CD4-positive, alpha-beta T cell (primary cell): ENCODE measurements at regions not wholly inside any gene's neighbourhood (a gene's known extent, or its start where the extent isn't known, plus 50 kb on each side); places are given as distances from the start of the nearest gene placed in this dataset.

Source experiments
- ATAC-seq: fragments of 200-7000 bp; cut with Tn5 transposase; one replicate; pipeline ENCODE4 v1.10.0; 2022; ENCODE audit warnings: mild to moderate bottlenecking; ENCODE audit not compliant: poor library complexity
- CTCF ChIA-PET: fragments of 350-600 bp; sonication (Branson Sonifier 250); formaldehyde crosslinking; loops from one replicate; lab custom pipeline; 2021; ENCODE audit warnings: antibody characterized with exemption, inconsistent platforms; lab: Charles Lee
- POLR2A ChIA-PET: fragments of 350-600 bp; sonication (Branson Sonifier 250); formaldehyde crosslinking; loops from one replicate; lab custom pipeline; 2021; ENCODE audit warnings: antibody characterized with exemption, inconsistent platforms; lab: Charles Lee
- DNase-seq, 14 experiments: peaks; one replicate each; pipeline ENCODE4 v3.0.0-alpha.2; 2013 to 2020; ENCODE audit warnings: mixed read lengths in 2 of 14
- H3K27ac ChIP-seq, 2 donors: one replicate each; pipeline versions ENCODE4 v1.5.1 to v1.7.0; 2013; ENCODE audit warnings: low read length in 2 of 2, low read depth in 1 of 2, mild to moderate bottlenecking in 1 of 2
- H3K27me3 ChIP-seq, 2 experiments: 1 replicate in 1 of 2; 2 replicates in 1 of 2; pipeline versions ENCODE4 v1.6.1 to v1.7.0; 2013; ENCODE audit warnings: low read length in 2 of 2, control low read depth in 1 of 2, mild to moderate bottlenecking in 1 of 2, moderate library complexity in 1 of 2; ENCODE audit not compliant: insufficient read depth in 2 of 2, control insufficient read depth in 1 of 2
- H3K36me3 ChIP-seq: one replicate; pipeline ENCODE4 v1.6.1; 2013; ENCODE audit warnings: low read length, control low read depth; ENCODE audit not compliant: insufficient read depth
- H3K4me1 ChIP-seq: one replicate; pipeline ENCODE4 v1.6.1; 2013; ENCODE audit warnings: low read length, control low read depth; ENCODE audit not compliant: insufficient read depth
- H3K4me3 ChIP-seq: one replicate; pipeline ENCODE4 v1.5.1; 2013; ENCODE audit warnings: mild to moderate bottlenecking, low read length, moderate library complexity
- H3K9me3 ChIP-seq, 2 experiments: 1 replicate in 1 of 2; 2 replicates in 1 of 2; pipeline versions ENCODE4 v1.6.1 to v1.7.0; 2013; ENCODE audit warnings: low read length in 2 of 2, mild to moderate bottlenecking in 2 of 2, control low read depth in 1 of 2, moderate library complexity in 1 of 2; ENCODE audit not compliant: control insufficient read depth in 1 of 2, insufficient read depth in 1 of 2
- H3K27ac Mint-ChIP-seq: one replicate; pipeline ENCODE4 v1.8.0; 2020; ENCODE audit warnings: mixed read lengths
- H3K27me3 Mint-ChIP-seq: one replicate; pipeline ENCODE4 v1.8.0; 2021; ENCODE audit warnings: mixed read lengths
- H3K36me3 Mint-ChIP-seq: one replicate; pipeline ENCODE4 v1.8.0; 2021; ENCODE audit warnings: low read depth, mixed read lengths
- H3K4me1 Mint-ChIP-seq: one replicate; pipeline ENCODE4 v1.8.0; 2021; ENCODE audit warnings: low read depth, mixed read lengths
- H3K4me3 Mint-ChIP-seq: one replicate; pipeline ENCODE4 v1.8.0; 2020; ENCODE audit warnings: mild to moderate bottlenecking, mixed read lengths
- H3K9me3 Mint-ChIP-seq: one replicate; pipeline ENCODE4 v1.8.0; 2020; ENCODE audit warnings: mixed read lengths
- CTCF ChIP-seq: fragments of 200-600 bp; IDR thresholded peaks from one replicate; pipeline ENCODE4 v1.8.0; 2022; ENCODE audit warnings: antibody characterized with exemption, mild to moderate bottlenecking
- intact Hi-C, 2 experiments: fragments of 100-400 bp; cut with DNase I in 1 of 2; cut with micrococcal nuclease in 1 of 2; formaldehyde crosslinking; loops; one replicate each; pipeline versions ENCODE4 v1.15.1 to v1.9.0; 2023 to 2025; cut with DNase I, micrococcal nuclease

GRCh38 chr3:36650271-36650671 is 114.1 kb downstream of the DCLK3 start:
- Histone ChIP-seq H3K4me3 (no peak overlapping the region), H3K9me3 (no peaks in the 10 kb centered on the region), H3K27ac (no peak overlapping the region), H3K36me3 (no peaks in the 10 kb centered on the region), H3K27me3 (peaks cover 4 to 8% of the 10 kb centered on the region in 2 experiments), H3K4me1 (no peaks in the 10 kb centered on the region)
- H3K4me1 Mint-ChIP-seq = no peaks in the 10 kb centered on the region
- DNase-seq (no peak), ATAC-seq (no peak)
- no peak overlapping the region for H3K4me3 Mint-ChIP-seq
- no peak for TF ChIP-seq CTCF
- peaks cover 31% of the 10 kb centered on the region for H3K27me3 Mint-ChIP-seq
- no peak overlapping the region for H3K27ac Mint-ChIP-seq
- no peaks in the 10 kb centered on the region for H3K9me3 Mint-ChIP-seq
- intact Hi-C loops = no loop called here
- H3K36me3 Mint-ChIP-seq = no peaks in the 10 kb centered on the region
- CTCF ChIA-PET = no interaction called here
- POLR2A ChIA-PET = no interaction called here

GRCh38 chr3:36649125-36649524 is 115.2 kb downstream of the DCLK3 start:
- H3K27me3 Mint-ChIP-seq = peaks cover 27% of the 10 kb centered on the region
- H3K4me3 ChIP-seq = no peak overlapping the region
- ChIA-PET POLR2A (no interaction called here), CTCF (no interaction called here)
- peaks cover 5 to 9% of the 10 kb centered on the region in 2 experiments for H3K27me3 ChIP-seq
- H3K4me1 ChIP-seq = no peaks in the 10 kb centered on the region
- no peaks in the 10 kb centered on the region for H3K9me3 ChIP-seq
- H3K36me3 Mint-ChIP-seq = no peaks in the 10 kb centered on the region
- no peak overlapping the region for H3K27ac Mint-ChIP-seq
- no peaks in the 10 kb centered on the region for H3K36me3 ChIP-seq
- H3K4me3 Mint-ChIP-seq = no peak overlapping the region
- intact Hi-C loops = no loop called here
- H3K9me3 Mint-ChIP-seq = no peaks in the 10 kb centered on the region
- H3K27ac ChIP-seq = no peak overlapping the region
- no peak for TF ChIP-seq CTCF
- no peak for DNase-seq
- no peaks in the 10 kb centered on the region for H3K4me1 Mint-ChIP-seq
- no peak for ATAC-seq

GRCh38 chr3:36648241-36649034 is 115.9 kb downstream of the DCLK3 start:
- Mint-ChIP-seq H3K36me3 (no peaks in the 10 kb centered on the region), H3K27ac (no peak overlapping the region), H3K4me1 (no peaks in the 10 kb centered on the region), H3K4me3 (no peak overlapping the region), H3K9me3 (no peaks in the 10 kb centered on the region), H3K27me3 (peaks cover 30% of the 10 kb centered on the region)
- Histone ChIP-seq H3K27me3 (peaks cover 2 to 9% of the 10 kb centered on the region in 2 experiments), H3K27ac (no peak overlapping the region), H3K36me3 (no peaks in the 10 kb centered on the region), H3K4me1 (no peaks in the 10 kb centered on the region), H3K9me3 (no peaks in the 10 kb centered on the region), H3K4me3 (no peak overlapping the region)
- ChIA-PET CTCF (no interaction called here), POLR2A (no interaction called here)
- no peak for ATAC-seq
- intact Hi-C loops = no loop called here
- no peak for DNase-seq
- TF ChIP-seq CTCF = no peak
